WTC11 (cell line): ENCODE measurements at regions not wholly inside any gene's neighbourhood (a gene's known extent, or its start where the extent isn't known, plus 50 kb on each side); places are given as distances from the start of the nearest gene placed in this dataset.

Source experiments
- ATAC-seq: fragments of 200-7000 bp; cut with Tn5 transposase; 2 replicates; pipeline ENCODE4 v1.10.0; 2021; ENCODE audit warnings: mild to moderate bottlenecking, moderate library complexity
- CTCF ChIA-PET: fragments of 300-600 bp; sonication (Branson Sonifier 250); formaldehyde crosslinking; loops from one replicate; lab custom pipeline; 2021; ENCODE audit warnings: antibody characterized with exemption; lab: Charles Lee
- POLR2A ChIA-PET: fragments of 350-600 bp; sonication (Branson Sonifier 250); formaldehyde crosslinking; loops from one replicate; lab custom pipeline; 2021; ENCODE audit warnings: antibody characterized with exemption; lab: Charles Lee
- DNase-seq: peaks from one replicate; pipeline ENCODE4 v3.0.0; 2021; ENCODE audit warnings: low spot score
- H3K27ac Mint-ChIP-seq: 2 replicates; pipeline ENCODE4 v1.8.0; 2021; ENCODE audit warnings: mixed read lengths
- H3K27me3 Mint-ChIP-seq: 2 replicates; pipeline ENCODE4 v1.8.0; 2021; ENCODE audit warnings: low read depth, mild to moderate bottlenecking, moderate library complexity, mixed read lengths
- H3K36me3 Mint-ChIP-seq: 2 replicates; pipeline ENCODE4 v1.8.0; 2021; ENCODE audit warnings: mixed read lengths
- H3K4me1 Mint-ChIP-seq: 2 replicates; pipeline ENCODE4 v1.8.0; 2022; ENCODE audit warnings: mixed read lengths
- H3K4me3 Mint-ChIP-seq: 2 replicates; pipeline ENCODE4 v1.8.0; 2021; ENCODE audit warnings: mild to moderate bottlenecking, moderate library complexity, mixed read lengths
- H3K9me3 Mint-ChIP-seq: 2 replicates; pipeline ENCODE4 v1.8.0; 2021; ENCODE audit warnings: mixed read lengths
- ATF1 ChIP-seq: sonication (generic); formaldehyde crosslinking; IDR thresholded peaks from 2 replicates; pipeline ENCODE4 v1.8.1; 2023; ENCODE audit warnings: mild to moderate bottlenecking, moderate library complexity, missing genetic modification reagents
- ATF6 ChIP-seq: sonication (generic); formaldehyde crosslinking; IDR thresholded peaks from 2 replicates; pipeline ENCODE4 v1.8.1; 2023; ENCODE audit warnings: mild to moderate bottlenecking, missing genetic modification reagents
- ESRRA ChIP-seq: sonication (generic); formaldehyde crosslinking; IDR thresholded peaks from 2 replicates; pipeline ENCODE4 v1.8.1; 2022; ENCODE audit warnings: mild to moderate bottlenecking, missing genetic modification reagents, borderline replicate concordance
- ETV6 ChIP-seq: sonication (generic); formaldehyde crosslinking; IDR thresholded peaks from 2 replicates; pipeline ENCODE4 v1.8.1; 2022; ENCODE audit warnings: mild to moderate bottlenecking, missing genetic modification reagents
- FOXK1 ChIP-seq: sonication (generic); formaldehyde crosslinking; IDR thresholded peaks from 2 replicates; pipeline ENCODE4 v1.8.0; 2022; ENCODE audit warnings: mild to moderate bottlenecking, moderate library complexity, missing genetic modification reagents
- FOXP4 ChIP-seq: sonication (generic); formaldehyde crosslinking; IDR thresholded peaks from 2 replicates; pipeline ENCODE4 v1.8.0; 2022; ENCODE audit warnings: mild to moderate bottlenecking, missing genetic modification reagents
- GABPB1 ChIP-seq: sonication (generic); formaldehyde crosslinking; IDR thresholded peaks from 2 replicates; pipeline ENCODE4 v1.8.1; 2023; ENCODE audit warnings: mild to moderate bottlenecking, missing genetic modification reagents
- JAZF1 ChIP-seq: fragments of 250-450 bp; sonication (Bioruptor Pico); IDR thresholded peaks from 2 replicates; pipeline ENCODE4 v1.9.0; 2021; ENCODE audit warnings: moderate library complexity, mild to moderate bottlenecking, inconsistent platforms
- JUN ChIP-seq: sonication (generic); formaldehyde crosslinking; IDR thresholded peaks from 2 replicates; pipeline ENCODE4 v1.8.0; 2023; ENCODE audit warnings: mild to moderate bottlenecking, missing genetic modification reagents
- MAX ChIP-seq: sonication (generic); formaldehyde crosslinking; IDR thresholded peaks from 2 replicates; pipeline ENCODE4 v1.8.0; 2022; ENCODE audit warnings: mild to moderate bottlenecking, missing genetic modification reagents
- MXD4 ChIP-seq: fragments of 250-450 bp; sonication (Bioruptor Pico); IDR thresholded peaks from 2 replicates; pipeline ENCODE4 v1.8.0; 2021; ENCODE audit warnings: mild to moderate bottlenecking, moderate library complexity, borderline replicate concordance
- MYBL2 ChIP-seq: sonication (generic); formaldehyde crosslinking; IDR thresholded peaks from 2 replicates; pipeline ENCODE4 v1.8.1; 2023; ENCODE audit warnings: mild to moderate bottlenecking, moderate library complexity, missing genetic modification reagents
- RELA ChIP-seq: sonication (generic); formaldehyde crosslinking; IDR thresholded peaks from 2 replicates; pipeline ENCODE4 v1.8.1; 2022; ENCODE audit warnings: missing genetic modification reagents, mild to moderate bottlenecking, borderline replicate concordance
- RORB ChIP-seq: fragments of 250-450 bp; sonication (Bioruptor Pico); IDR thresholded peaks from 2 replicates; pipeline ENCODE4 v1.9.0; 2021; ENCODE audit warnings: mild to moderate bottlenecking
- SMAD4 ChIP-seq: sonication (generic); formaldehyde crosslinking; IDR thresholded peaks from 2 replicates; pipeline ENCODE4 v1.8.0; 2022; ENCODE audit warnings: mild to moderate bottlenecking, missing genetic modification reagents
- STAT6 ChIP-seq: sonication (generic); formaldehyde crosslinking; conservative IDR thresholded peaks from 2 replicates; pipeline ENCODE4 v1.8.1; 2023; ENCODE audit warnings: mild to moderate bottlenecking, low read depth, missing genetic modification reagents, moderate library complexity
- TEAD1 ChIP-seq: sonication (generic); formaldehyde crosslinking; IDR thresholded peaks from 2 replicates; pipeline ENCODE4 v1.8.0; 2022; ENCODE audit warnings: mild to moderate bottlenecking, missing genetic modification reagents
- TP53 ChIP-seq: sonication (generic); formaldehyde crosslinking; IDR thresholded peaks from 2 replicates; pipeline ENCODE4 v1.8.1; 2023; ENCODE audit warnings: mild to moderate bottlenecking, missing genetic modification reagents
- ZNF138 ChIP-seq: sonication (generic); formaldehyde crosslinking; conservative IDR thresholded peaks from 2 replicates; pipeline ENCODE4 v1.8.1; 2022; ENCODE audit warnings: mild to moderate bottlenecking, moderate library complexity, missing genetic modification reagents
- ZSCAN18 ChIP-seq: fragments of 250-450 bp; sonication (Bioruptor Pico); IDR thresholded peaks from 2 replicates; pipeline ENCODE4 v2.1.2; 2022; ENCODE audit warnings: mild to moderate bottlenecking, moderate library complexity
- TF ChIP-seq, protein P1 (sequence below): sonication (generic); formaldehyde crosslinking; IDR thresholded peaks from 2 replicates; pipeline ENCODE4 v1.8.0; 2023; ENCODE audit warnings: mild to moderate bottlenecking, missing genetic modification reagents
- TF ChIP-seq, protein P2 (sequence below): sonication (generic); formaldehyde crosslinking; conservative IDR thresholded peaks from 2 replicates; pipeline ENCODE4 v1.8.1; 2022; ENCODE audit warnings: mild to moderate bottlenecking, missing genetic modification reagents
- TF ChIP-seq, protein P3 (sequence below): fragments of 250-450 bp; sonication (Bioruptor Pico); IDR thresholded peaks from 2 replicates; pipeline ENCODE4 v1.9.0; 2021; ENCODE audit warnings: mild to moderate bottlenecking
- TF ChIP-seq, protein P4 (sequence below): sonication (generic); formaldehyde crosslinking; IDR thresholded peaks from 2 replicates; pipeline ENCODE4 v1.8.1; 2022; ENCODE audit warnings: mild to moderate bottlenecking, moderate library complexity, missing genetic modification reagents

DNA sequence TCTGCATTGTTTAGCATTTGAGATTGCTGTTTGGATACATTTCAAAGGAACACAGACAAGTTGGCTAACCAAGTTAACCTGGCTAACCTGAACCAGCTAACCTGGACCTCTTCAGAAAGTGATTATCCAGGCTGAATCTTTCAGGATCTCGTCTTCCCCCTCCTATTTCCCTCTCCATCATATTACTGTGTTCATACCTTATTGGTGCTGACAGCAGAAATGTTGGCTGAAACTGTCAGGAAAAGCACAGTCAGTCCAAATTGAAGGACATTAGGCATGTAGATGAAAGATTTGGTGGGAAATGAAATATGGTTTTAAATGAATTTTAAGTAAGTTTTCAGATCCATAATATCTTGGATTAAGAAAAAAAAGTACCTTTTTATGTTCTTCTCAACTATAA, 92.5 kb upstream of the NEUROD1 start:
- ChIA-PET CTCF (no interaction called here), POLR2A (no interaction called here)
- TF ChIP-seq ZNF138 (CRISPR knock-in tag) (no peak), MYBL2 (no peak), STAT6 (CRISPR knock-in tag) (no peak), RELA (CRISPR knock-in tag) (no peak), FOXK1 (CRISPR knock-in tag) (no peak), ETV6 (CRISPR knock-in tag) (no peak), MAX (CRISPR knock-in tag) (no peak), ESRRA (CRISPR knock-in tag) (no peak), SMAD4 (no peak)
- TF ChIP-seq, protein P1, sequence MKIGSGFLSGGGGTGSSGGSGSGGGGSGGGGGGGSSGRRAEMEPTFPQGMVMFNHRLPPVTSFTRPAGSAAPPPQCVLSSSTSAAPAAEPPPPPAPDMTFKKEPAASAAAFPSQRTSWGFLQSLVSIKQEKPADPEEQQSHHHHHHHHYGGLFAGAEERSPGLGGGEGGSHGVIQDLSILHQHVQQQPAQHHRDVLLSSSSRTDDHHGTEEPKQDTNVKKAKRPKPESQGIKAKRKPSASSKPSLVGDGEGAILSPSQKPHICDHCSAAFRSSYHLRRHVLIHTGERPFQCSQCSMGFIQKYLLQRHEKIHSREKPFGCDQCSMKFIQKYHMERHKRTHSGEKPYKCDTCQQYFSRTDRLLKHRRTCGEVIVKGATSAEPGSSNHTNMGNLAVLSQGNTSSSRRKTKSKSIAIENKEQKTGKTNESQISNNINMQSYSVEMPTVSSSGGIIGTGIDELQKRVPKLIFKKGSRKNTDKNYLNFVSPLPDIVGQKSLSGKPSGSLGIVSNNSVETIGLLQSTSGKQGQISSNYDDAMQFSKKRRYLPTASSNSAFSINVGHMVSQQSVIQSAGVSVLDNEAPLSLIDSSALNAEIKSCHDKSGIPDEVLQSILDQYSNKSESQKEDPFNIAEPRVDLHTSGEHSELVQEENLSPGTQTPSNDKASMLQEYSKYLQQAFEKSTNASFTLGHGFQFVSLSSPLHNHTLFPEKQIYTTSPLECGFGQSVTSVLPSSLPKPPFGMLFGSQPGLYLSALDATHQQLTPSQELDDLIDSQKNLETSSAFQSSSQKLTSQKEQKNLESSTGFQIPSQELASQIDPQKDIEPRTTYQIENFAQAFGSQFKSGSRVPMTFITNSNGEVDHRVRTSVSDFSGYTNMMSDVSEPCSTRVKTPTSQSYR, result no peak

DNA sequence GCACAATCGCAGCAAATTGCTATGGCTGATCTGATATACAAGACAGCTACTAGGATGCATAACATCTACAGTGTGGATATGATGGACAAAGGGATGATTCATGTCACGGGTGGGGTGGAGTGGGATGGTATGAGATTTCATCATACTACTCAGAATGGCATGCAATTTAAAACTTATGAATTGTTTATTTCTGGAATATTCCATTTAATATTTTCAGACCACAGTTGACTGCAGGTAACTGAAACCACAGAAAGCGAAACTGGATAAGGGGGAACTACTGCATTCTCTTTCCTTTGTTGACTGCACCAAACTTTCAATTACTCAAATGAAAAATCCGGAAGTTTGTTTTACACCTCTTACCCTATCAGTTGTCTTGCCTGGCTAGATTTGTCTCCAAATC, 94.4 kb upstream of the NEUROD1 start:
- H3K9me3 Mint-ChIP-seq, result peaks cover 3% of the 10 kb centered on the region; the same call in 1 of the 2 replicates
- no peak overlapping the region for H3K27ac Mint-ChIP-seq
- ChIA-PET CTCF (no interaction called here), POLR2A (no interaction called here)
- ATAC-seq, result no peak
- H3K36me3 Mint-ChIP-seq, result no peaks in the 10 kb centered on the region
- no peaks in the 10 kb centered on the region for H3K27me3 Mint-ChIP-seq
- no peak overlapping the region for H3K4me3 Mint-ChIP-seq
- DNase-seq, result no peak
- peaks cover 11% of the 10 kb centered on the region for H3K4me1 Mint-ChIP-seq
- TF ChIP-seq JUN (CRISPR knock-in tag) (no peak), MXD4 (CRISPR knock-in tag) (no peak), RORB (no peak), FOXP4 (no peak), GABPB1 (no peak), TP53 (CRISPR knock-in tag) (no peak), JAZF1 (no peak), ZSCAN18 (CRISPR knock-in tag) (no peak), SMAD4 (no peak), RELA (CRISPR knock-in tag) (no peak), TEAD1 (CRISPR knock-in tag) (no peak), ATF1 (CRISPR knock-in tag) (no peak), ATF6 (CRISPR knock-in tag) (no peak)
- TF ChIP-seq, protein P2, sequence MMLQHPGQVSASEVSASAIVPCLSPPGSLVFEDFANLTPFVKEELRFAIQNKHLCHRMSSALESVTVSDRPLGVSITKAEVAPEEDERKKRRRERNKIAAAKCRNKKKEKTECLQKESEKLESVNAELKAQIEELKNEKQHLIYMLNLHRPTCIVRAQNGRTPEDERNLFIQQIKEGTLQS, result no peak
- TF ChIP-seq, protein P3, sequence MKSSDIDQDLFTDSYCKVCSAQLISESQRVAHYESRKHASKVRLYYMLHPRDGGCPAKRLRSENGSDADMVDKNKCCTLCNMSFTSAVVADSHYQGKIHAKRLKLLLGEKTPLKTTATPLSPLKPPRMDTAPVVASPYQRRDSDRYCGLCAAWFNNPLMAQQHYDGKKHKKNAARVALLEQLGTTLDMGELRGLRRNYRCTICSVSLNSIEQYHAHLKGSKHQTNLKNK (CRISPR knock-in tag), result no peak
- TF ChIP-seq, protein P4, sequence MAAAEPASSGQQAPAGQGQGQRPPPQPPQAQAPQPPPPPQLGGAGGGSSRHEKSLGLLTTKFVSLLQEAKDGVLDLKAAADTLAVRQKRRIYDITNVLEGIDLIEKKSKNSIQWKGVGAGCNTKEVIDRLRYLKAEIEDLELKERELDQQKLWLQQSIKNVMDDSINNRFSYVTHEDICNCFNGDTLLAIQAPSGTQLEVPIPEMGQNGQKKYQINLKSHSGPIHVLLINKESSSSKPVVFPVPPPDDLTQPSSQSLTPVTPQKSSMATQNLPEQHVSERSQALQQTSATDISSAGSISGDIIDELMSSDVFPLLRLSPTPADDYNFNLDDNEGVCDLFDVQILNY, result no peak

More for the DNA sequence above, 92.5 kb upstream of the NEUROD1 start:
- H3K36me3 Mint-ChIP-seq, result no peaks in the 10 kb centered on the region
- H3K27ac Mint-ChIP-seq, result no peak overlapping the region
- peaks cover 3% of the 10 kb centered on the region; the same call in 1 of the 2 replicates for H3K9me3 Mint-ChIP-seq
- no peak overlapping the region for H3K4me3 Mint-ChIP-seq
- ATAC-seq (no peak), DNase-seq (no peak)
- no peaks in the 10 kb centered on the region for H3K27me3 Mint-ChIP-seq
- 0 out of 2 replicates have a peak, but pooled peaks cover 5% of the 10 kb centered on the region for H3K4me1 Mint-ChIP-seq
